SK-N-SH treated with all-trans-retinoic acid at 6 μM for 48 hours (cell line): ENCODE measurements at regions not wholly inside any gene's neighbourhood (a gene's known extent, or its start where the extent isn't known, plus 50 kb on each side); places are given as distances from the start of the nearest gene placed in this dataset.

Source experiments
- ATAC-seq: fragments of 200-7000 bp; cut with Tn5 transposase; 3 replicates; pipeline ENCODE4 v1.9.1; 2020; ENCODE audit warnings: mild to moderate bottlenecking, moderate library complexity
- ARNTL ChIP-seq: fragments of 450-650 bp; formaldehyde crosslinking; IDR thresholded peaks from 2 replicates; pipeline ENCODE4 v1.5.0; 2020; ENCODE audit warnings: low read depth, mild to moderate bottlenecking, moderate library complexity, borderline replicate concordance
- CREB5 ChIP-seq: fragments of 250-450 bp; sonication (Bioruptor Pico); IDR thresholded peaks from 2 replicates; pipeline ENCODE4 v1.5.1; 2020; ENCODE audit warnings: low read depth, mild to moderate bottlenecking, moderate library complexity
- CSRNP3 ChIP-seq: fragments of 250-450 bp; sonication (Bioruptor Pico); IDR thresholded peaks from 2 replicates; pipeline ENCODE4 v1.5.1; 2021; ENCODE audit warnings: mild to moderate bottlenecking, moderate library complexity
- ESRRG ChIP-seq: fragments of 250-450 bp; sonication (Bioruptor Pico); IDR thresholded peaks from 2 replicates; pipeline ENCODE4 v1.6.1; 2021; ENCODE audit warnings: mild to moderate bottlenecking
- GLIS3 ChIP-seq: fragments of 250-450 bp; sonication (Bioruptor Pico); IDR thresholded peaks from 2 replicates; pipeline ENCODE4 v1.5.0; 2020; ENCODE audit warnings: mild to moderate bottlenecking, moderate library complexity
- ISL1 ChIP-seq: fragments of 250-450 bp; sonication (Bioruptor Pico); IDR thresholded peaks from 2 replicates; pipeline ENCODE4 v2.1.2; 2022; ENCODE audit warnings: mild to moderate bottlenecking, moderate library complexity
- OSR1 ChIP-seq: fragments of 250-450 bp; sonication (Bioruptor Pico); IDR thresholded peaks from 2 replicates; pipeline ENCODE4 v1.8.0; 2022; ENCODE audit warnings: moderate library complexity, mild to moderate bottlenecking, inconsistent platforms
- PATZ1 ChIP-seq: fragments of 250-450 bp; sonication (Bioruptor Pico); IDR thresholded peaks from 2 replicates; pipeline ENCODE4 v1.8.0; 2020; ENCODE audit warnings: mild to moderate bottlenecking, moderate library complexity, borderline replicate concordance
- POU6F1 ChIP-seq: fragments of 250-450 bp; sonication (Bioruptor Pico); IDR thresholded peaks from 2 replicates; pipeline ENCODE4 v1.8.0; 2021; ENCODE audit warnings: low read depth, mild to moderate bottlenecking, moderate library complexity, borderline replicate concordance
- PPARA ChIP-seq: fragments of 250-450 bp; sonication (Bioruptor Pico); IDR thresholded peaks from 2 replicates; pipeline ENCODE4 v1.5.0; 2020; ENCODE audit warnings: mild to moderate bottlenecking, borderline replicate concordance
- RARB ChIP-seq: fragments of 250-450 bp; sonication (Bioruptor Pico); IDR thresholded peaks from 2 replicates; pipeline ENCODE4 v1.8.0; 2021; ENCODE audit warnings: mild to moderate bottlenecking, moderate library complexity
- SNAI2 ChIP-seq: fragments of 250-450 bp; sonication (Bioruptor Pico); IDR thresholded peaks from 2 replicates; pipeline ENCODE4 v1.5.0; 2020; ENCODE audit warnings: mild to moderate bottlenecking, moderate library complexity
- TCF4 ChIP-seq: fragments of 250-450 bp; sonication (Bioruptor Pico); IDR thresholded peaks from 2 replicates; pipeline ENCODE4 v1.8.0; 2021; ENCODE audit warnings: mild to moderate bottlenecking, moderate library complexity, borderline replicate concordance
- TOX ChIP-seq: fragments of 250-450 bp; sonication (Bioruptor Pico); IDR thresholded peaks from 2 replicates; pipeline ENCODE4 v1.8.0; 2021; ENCODE audit warnings: mild to moderate bottlenecking, moderate library complexity, borderline replicate concordance
- TSHZ2 ChIP-seq: fragments of 250-450 bp; sonication (Bioruptor Pico); IDR thresholded peaks from 2 replicates; pipeline ENCODE4 v1.5.0; 2020; ENCODE audit warnings: mild to moderate bottlenecking, moderate library complexity
- ZFP3 ChIP-seq: fragments of 250-450 bp; sonication (Bioruptor Pico); IDR thresholded peaks from 2 replicates; pipeline ENCODE4 v1.5.0; 2020; ENCODE audit warnings: mild to moderate bottlenecking, moderate library complexity
- ZNF565 ChIP-seq: fragments of 450-650 bp; formaldehyde crosslinking; conservative IDR thresholded peaks from 2 replicates; pipeline ENCODE4 v1.5.0; 2020; ENCODE audit warnings: low read depth, mild to moderate bottlenecking, moderate library complexity
- ZNF70 ChIP-seq: fragments of 450-650 bp; formaldehyde crosslinking; IDR thresholded peaks from 2 replicates; pipeline ENCODE4 v1.5.0; 2020; ENCODE audit warnings: mild to moderate bottlenecking, moderate library complexity
- ZNF8 ChIP-seq: fragments of 450-650 bp; formaldehyde crosslinking; IDR thresholded peaks from 2 replicates; pipeline ENCODE4 v1.5.0; 2020; ENCODE audit warnings: mild to moderate bottlenecking, moderate library complexity

- ATAC-seq, result no peak
- TF ChIP-seq TCF4 (CRISPR knock-in tag) (no peak), CREB5 (CRISPR knock-in tag) (no peak), ZNF565 (CRISPR knock-in tag) (no peak), ZNF70 (CRISPR knock-in tag) (no peak), TOX (CRISPR knock-in tag) (no peak)
Measured at GRCh38 chr6:77204555-77204954, 258.7 kb downstream of the HTR1B start.

GRCh38 chr6:77183447-77183846 is 279.8 kb downstream of the HTR1B start:
- ATAC-seq, result no peak
- no peak for TF ChIP-seq PATZ1
- TF ChIP-seq TSHZ2 (CRISPR knock-in tag), result no peak
- no peak for TF ChIP-seq TOX (CRISPR knock-in tag)
- TF ChIP-seq CREB5 (CRISPR knock-in tag), result no peak
- no peak for TF ChIP-seq CSRNP3 (CRISPR knock-in tag)
- TF ChIP-seq ZNF565 (CRISPR knock-in tag), result no peak
- no peak for TF ChIP-seq ZNF8
- TF ChIP-seq ESRRG (CRISPR knock-in tag), result no peak
- no peak for TF ChIP-seq GLIS3 (CRISPR knock-in tag)
- TF ChIP-seq SNAI2 (CRISPR knock-in tag), result no peak
- TF ChIP-seq POU6F1 (CRISPR knock-in tag), result no peak
- TF ChIP-seq ZNF70 (CRISPR knock-in tag), result no peak
- TF ChIP-seq ARNTL (CRISPR knock-in tag), result no peak
- no peak for TF ChIP-seq PPARA (CRISPR knock-in tag)
- no peak for TF ChIP-seq RARB (CRISPR knock-in tag)
- TF ChIP-seq ISL1 (CRISPR knock-in tag), result no peak

GRCh38 chr6:77181749-77182148 is 281.5 kb downstream of the HTR1B start:
- TF ChIP-seq ZFP3 (CRISPR knock-in tag) (no peak), OSR1 (CRISPR knock-in tag) (no peak), ARNTL (CRISPR knock-in tag) (no peak)
- ATAC-seq, result peak; percentile 44; the same call in 2 of the 3 replicates
